RWPE2 (cell line): ENCODE measurements at regions not wholly inside any gene's neighbourhood (a gene's known extent, or its start where the extent isn't known, plus 50 kb on each side); places are given as distances from the start of the nearest gene placed in this dataset.
"Not testable (repeated sequence)": the region's sequence is repeated elsewhere in the genome, so short reads cannot be mapped to it uniquely, and the experiment has no call there.

Source experiments
- ATAC-seq: fragments of 200-7000 bp; cut with Tn5 transposase; 3 replicates; pipeline ENCODE4 v1.9.1; 2021; ENCODE audit warnings: low read depth
- DNase-seq: peaks from one replicate; pipeline ENCODE4 v3.0.0-alpha.2; 2020; ENCODE audit warnings: low spot score
- H3K27ac ChIP-seq: fragments of 450-650 bp; 2 replicates; pipeline ENCODE4 v1.5.1; 2017; ENCODE audit warnings: mild to moderate bottlenecking; ENCODE audit not compliant: poor library complexity, severe bottlenecking
- H3K27me3 ChIP-seq: fragments of 250-450 bp; sonication (Bioruptor Pico); 2 replicates; pipeline ENCODE4 v1.5.1; 2021; ENCODE audit warnings: mild to moderate bottlenecking, moderate library complexity; ENCODE audit not compliant: insufficient read depth, poor library complexity, severe bottlenecking
- H3K36me3 ChIP-seq: fragments of 250-450 bp; sonication (Bioruptor Pico); 2 replicates; pipeline ENCODE4 v1.5.1; 2020; ENCODE audit warnings: low read depth, mild to moderate bottlenecking, moderate library complexity
- H3K4me1 ChIP-seq: fragments of 250-450 bp; sonication (Bioruptor Pico); 2 replicates; pipeline ENCODE4 v1.5.1; 2021; ENCODE audit warnings: mild to moderate bottlenecking, moderate library complexity; ENCODE audit not compliant: insufficient read depth, poor library complexity, severe bottlenecking
- H3K4me3 ChIP-seq: fragments of 250-450 bp; sonication (Bioruptor Pico); 2 replicates; pipeline ENCODE4 v1.5.1; 2021; ENCODE audit warnings: mild to moderate bottlenecking, moderate library complexity; ENCODE audit not compliant: severe bottlenecking
- H3K9me3 ChIP-seq: fragments of 250-450 bp; sonication (Bioruptor Pico); 2 replicates; pipeline ENCODE4 v1.5.1; 2021; ENCODE audit warnings: mild to moderate bottlenecking, moderate library complexity; ENCODE audit not compliant: severe bottlenecking
- CTCF ChIP-seq: fragments of 450-650 bp; IDR thresholded peaks from one replicate; pipeline ENCODE4 v1.5.1; 2017; ENCODE audit warnings: mild to moderate bottlenecking, moderate library complexity; ENCODE audit not compliant: poor library complexity, severe bottlenecking

- DNase-seq (no peak), ATAC-seq (peak; percentile 88)
- Histone ChIP-seq H3K9me3 (no peaks in the 10 kb centered on the region), H3K27me3 (no peaks in the 10 kb centered on the region), H3K27ac (no peak overlapping the region), H3K4me3 (no peak overlapping the region), H3K36me3 (no peaks in the 10 kb centered on the region), H3K4me1 (no peaks in the 10 kb centered on the region)
- peak; percentile 68 for TF ChIP-seq CTCF
Measured at GRCh38 chr4:150010525-150011126, 67.6 kb upstream of the DCLK2 start.

GRCh38 chr4:150012851-150013360, 65.3 kb upstream of the DCLK2 start:
- Histone ChIP-seq H3K27ac (no peak overlapping the region), H3K36me3 (no peaks in the 10 kb centered on the region), H3K9me3 (no peaks in the 10 kb centered on the region), H3K4me1 (no peaks in the 10 kb centered on the region), H3K4me3 (no peak overlapping the region), H3K27me3 (no peaks in the 10 kb centered on the region)
- no peak for DNase-seq
- TF ChIP-seq CTCF = no peak
- no peak for ATAC-seq

GRCh38 chr4:150015910-150016309, 62.3 kb upstream of the DCLK2 start:
- not testable (repeated sequence) for H3K4me3 ChIP-seq, H3K27me3 ChIP-seq, H3K27ac ChIP-seq, H3K36me3 ChIP-seq, H3K4me1 ChIP-seq, ATAC-seq, H3K9me3 ChIP-seq, DNase-seq

- not testable (repeated sequence) for H3K36me3 ChIP-seq, H3K27ac ChIP-seq, H3K9me3 ChIP-seq
Measured at GRCh38 chr4:150016621-150017020, 61.6 kb upstream of the DCLK2 start.

GRCh38 chr4:150018257-150018656, 60.0 kb upstream of the DCLK2 start:
- ATAC-seq = no peak
- TF ChIP-seq CTCF = no peak

More at GRCh38 chr4:150016621-150017020, 61.6 kb upstream of the DCLK2 start:
- H3K27me3 ChIP-seq, H3K4me1 ChIP-seq, DNase-seq, H3K4me3 ChIP-seq, ATAC-seq: not testable (repeated sequence)

GRCh38 chr4:150021483-150021882, 56.8 kb upstream of the DCLK2 start:
- ATAC-seq (no peak), DNase-seq (no peak)
- no peak for TF ChIP-seq CTCF

More at GRCh38 chr4:150018257-150018656, 60.0 kb upstream of the DCLK2 start:
- Histone ChIP-seq H3K27me3 (no peaks in the 10 kb centered on the region), H3K4me1 (no peaks in the 10 kb centered on the region), H3K9me3 (no peaks in the 10 kb centered on the region), H3K27ac (no peak overlapping the region), H3K36me3 (no peaks in the 10 kb centered on the region), H3K4me3 (no peak overlapping the region)
- DNase-seq = no peak

More at GRCh38 chr4:150021483-150021882, 56.8 kb upstream of the DCLK2 start:
- Histone ChIP-seq H3K4me1 (no peaks in the 10 kb centered on the region), H3K27ac (no peak overlapping the region), H3K4me3 (no peak overlapping the region), H3K9me3 (no peaks in the 10 kb centered on the region), H3K27me3 (no peaks in the 10 kb centered on the region), H3K36me3 (no peaks in the 10 kb centered on the region)
